ENCODE measurements at regions not wholly inside any gene's neighbourhood (a gene's known extent, or its start where the extent isn't known, plus 50 kb on each side); places are given as distances from the start of the nearest gene placed in this dataset.
"Not testable (repeated sequence)": the region's sequence is repeated elsewhere in the genome, so short reads cannot be mapped to it uniquely, and the experiment has no call there.

DNA sequence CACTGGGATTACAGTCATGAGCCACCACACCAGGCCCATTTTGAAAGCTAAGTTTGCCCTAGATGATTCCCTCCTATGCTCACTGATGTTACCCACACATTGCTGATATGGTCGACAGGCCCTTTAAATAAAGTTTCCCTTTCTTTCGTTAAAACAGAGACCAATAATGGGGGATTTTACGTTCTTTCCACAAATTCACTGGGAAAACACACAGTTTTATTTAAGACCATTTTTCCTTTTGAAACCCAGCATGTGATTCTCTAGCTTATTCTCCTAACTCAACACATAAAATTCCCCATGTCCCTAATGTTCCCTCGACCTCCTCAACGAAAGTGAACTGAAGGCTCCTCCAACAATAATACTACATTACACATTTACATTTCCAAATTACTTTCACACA is 223.2 kb downstream of the ANAPC1 start:
- no peak for DNase-seq

DNA sequence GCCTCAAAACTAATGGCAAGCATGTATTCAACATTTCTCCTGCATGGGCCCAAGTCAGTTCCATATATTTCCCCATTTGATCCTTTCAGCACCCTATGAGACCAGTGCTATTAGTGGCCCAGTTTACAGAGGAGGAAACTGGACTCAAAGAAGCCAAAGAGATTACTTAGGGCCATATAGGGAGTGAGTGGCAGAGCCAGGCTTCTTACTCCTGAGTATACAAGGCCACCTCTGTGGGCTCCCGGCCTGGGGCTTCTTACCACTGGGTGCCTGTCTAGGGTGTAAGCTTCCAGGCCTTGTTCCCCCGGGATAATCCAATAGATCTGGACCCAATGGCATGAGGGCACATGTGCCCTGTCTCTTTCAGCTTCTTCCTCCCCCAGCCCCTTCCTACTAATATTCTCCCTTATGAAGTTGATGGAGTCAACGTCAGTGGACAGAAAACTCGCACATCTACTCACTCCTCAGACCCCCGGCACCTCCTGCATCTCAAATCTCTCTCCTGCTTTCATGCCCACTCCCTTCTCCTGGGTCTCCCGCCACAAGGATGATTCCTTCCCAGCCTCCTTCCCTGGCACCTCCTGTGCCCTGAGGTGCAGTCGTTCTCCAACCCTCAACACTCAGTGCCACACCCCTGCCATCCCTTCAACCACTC is 222.6 kb downstream of the ANAPC1 start:
- no peak for DNase-seq

- DNase-seq = no peak
Observed at GRCh38 chr2:111662039-111662770, 221.8 kb downstream of the ANAPC1 start.

GRCh38 chr2:111662771-111663470 is 221.1 kb downstream of the ANAPC1 start:
- DNase-seq = no peak

- DNase-seq = no peak
Observed at GRCh38 chr2:111663471-111664274, 220.3 kb downstream of the ANAPC1 start.

- no peak for DNase-seq
Observed at GRCh38 chr2:111664275-111664850, 219.6 kb downstream of the ANAPC1 start.

DNA sequence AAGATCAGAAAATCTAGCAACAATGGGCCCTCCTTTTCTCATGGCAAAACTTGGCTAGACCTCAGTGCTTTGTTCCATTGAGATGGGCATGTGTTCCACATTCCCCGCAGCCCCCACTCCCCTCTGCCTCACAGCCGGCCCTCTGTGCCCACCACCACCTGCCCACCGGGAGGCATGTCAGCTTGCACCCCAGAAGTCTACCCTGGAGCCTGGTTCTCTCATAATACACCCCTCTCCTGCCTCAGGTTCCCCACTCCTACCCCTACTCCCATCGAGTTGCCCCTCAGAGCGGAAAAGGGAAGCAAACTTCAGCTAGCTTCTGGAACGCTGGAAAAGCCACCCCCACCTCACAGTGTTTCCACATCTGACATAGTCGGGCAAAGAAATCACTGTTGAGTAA is 219.0 kb downstream of the ANAPC1 start:
- DNase-seq = no peak

DNA sequence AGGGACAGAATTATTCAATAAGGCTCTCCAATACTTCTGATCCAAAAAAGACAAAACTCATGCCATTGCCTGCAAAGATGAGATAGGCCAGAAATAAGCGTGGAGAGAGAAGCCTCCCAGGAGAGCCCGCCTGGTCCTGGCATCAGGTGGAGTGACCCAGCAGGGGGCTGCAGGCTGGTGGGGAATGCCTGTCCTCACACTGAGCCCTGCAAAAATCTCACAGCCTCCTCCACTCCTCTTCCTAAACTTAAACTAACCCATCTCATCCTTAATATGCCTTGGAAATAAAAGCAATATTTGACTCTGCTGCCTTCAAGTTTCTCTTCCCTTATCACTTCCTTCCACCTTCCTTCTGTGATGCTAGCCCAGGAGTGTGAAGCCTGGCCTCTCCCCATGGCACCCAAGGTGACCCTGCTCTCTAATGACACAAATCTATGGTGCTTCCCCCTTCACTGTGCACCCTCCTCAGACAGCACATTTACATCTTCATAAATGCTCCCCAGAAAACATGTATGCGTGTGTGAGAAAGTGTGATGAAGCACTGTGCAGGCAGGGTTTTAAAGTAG is 218.4 kb downstream of the ANAPC1 start:
- no peak for DNase-seq

DNA sequence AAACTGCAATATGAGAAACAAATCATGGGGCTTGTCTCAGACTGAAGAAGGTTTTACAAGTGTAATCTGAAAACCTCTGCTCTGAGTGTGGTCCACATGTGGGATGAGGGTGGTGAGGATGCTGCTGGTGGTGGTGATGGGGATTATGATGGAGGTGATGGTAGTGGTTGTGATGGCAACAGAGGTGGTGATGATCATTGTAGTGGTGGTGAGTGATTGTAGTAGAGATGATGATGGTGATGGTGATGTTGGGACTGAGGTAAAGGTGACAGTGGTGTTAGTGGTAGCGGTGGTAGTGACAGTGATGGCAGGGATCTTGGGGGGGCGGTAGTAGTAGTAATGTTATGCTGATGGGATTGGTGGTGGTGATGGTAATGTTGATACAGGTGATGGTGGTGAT is 217.8 kb downstream of the ANAPC1 start:
- no peak for DNase-seq

- DNase-seq = no peak
Observed at GRCh38 chr2:111667001-111667400, 217.0 kb downstream of the ANAPC1 start.

DNA sequence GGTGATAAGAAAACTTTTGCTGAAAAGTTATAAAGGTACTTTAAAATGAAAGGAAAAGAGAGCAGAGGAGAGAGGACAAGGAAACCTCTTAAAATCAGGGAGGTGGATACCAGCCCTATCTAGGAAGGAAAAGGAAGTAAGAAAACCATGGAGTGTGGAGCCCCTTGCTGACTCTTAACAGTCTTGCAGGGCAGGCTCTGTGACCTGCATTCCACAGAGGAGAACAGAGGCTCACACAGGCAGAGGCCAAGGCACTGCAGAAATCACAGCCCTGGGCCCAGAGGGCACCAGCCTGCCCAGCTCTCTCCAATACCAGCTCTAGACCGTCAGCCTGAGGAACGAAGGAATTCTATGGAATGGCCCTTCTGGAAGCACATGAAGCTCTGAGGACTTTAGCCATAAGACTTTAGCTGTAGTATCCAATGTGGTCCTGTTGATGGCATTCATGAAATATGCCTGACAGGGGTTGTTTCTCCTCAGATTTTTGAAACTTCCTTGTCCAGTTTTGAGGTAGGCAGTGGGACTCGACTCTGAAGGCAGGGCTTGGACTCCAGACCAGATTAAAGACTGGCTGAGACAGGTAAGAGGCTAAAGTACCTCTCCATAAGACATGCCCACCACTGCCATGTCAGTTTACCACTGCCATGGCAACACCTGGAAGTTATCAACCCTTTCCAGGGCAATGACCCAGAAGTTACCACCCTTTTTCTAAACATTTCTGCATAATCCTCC is 216.3 kb downstream of the ANAPC1 start:
- no peak for DNase-seq

DNA sequence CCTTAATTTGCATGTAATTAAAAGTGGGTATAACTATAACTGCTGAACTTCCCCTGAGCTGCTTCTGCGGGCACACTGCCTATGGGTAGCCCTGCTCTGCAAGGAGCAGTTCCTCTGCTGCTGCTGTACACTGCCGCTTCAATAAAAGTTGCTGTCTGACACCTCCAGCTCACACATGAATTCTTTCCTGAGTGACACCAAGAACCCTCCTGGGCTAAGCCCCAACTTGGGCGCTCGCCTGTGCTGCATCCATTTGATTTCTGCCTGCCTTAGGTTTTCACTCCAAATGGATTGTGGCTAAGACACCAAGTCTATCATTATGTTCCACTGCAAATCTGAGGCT is 215.7 kb downstream of the ANAPC1 start:
- DNase-seq = no peak

GRCh38 chr2:111668741-111669140 is 215.3 kb downstream of the ANAPC1 start:
- no peak for DNase-seq

DNA sequence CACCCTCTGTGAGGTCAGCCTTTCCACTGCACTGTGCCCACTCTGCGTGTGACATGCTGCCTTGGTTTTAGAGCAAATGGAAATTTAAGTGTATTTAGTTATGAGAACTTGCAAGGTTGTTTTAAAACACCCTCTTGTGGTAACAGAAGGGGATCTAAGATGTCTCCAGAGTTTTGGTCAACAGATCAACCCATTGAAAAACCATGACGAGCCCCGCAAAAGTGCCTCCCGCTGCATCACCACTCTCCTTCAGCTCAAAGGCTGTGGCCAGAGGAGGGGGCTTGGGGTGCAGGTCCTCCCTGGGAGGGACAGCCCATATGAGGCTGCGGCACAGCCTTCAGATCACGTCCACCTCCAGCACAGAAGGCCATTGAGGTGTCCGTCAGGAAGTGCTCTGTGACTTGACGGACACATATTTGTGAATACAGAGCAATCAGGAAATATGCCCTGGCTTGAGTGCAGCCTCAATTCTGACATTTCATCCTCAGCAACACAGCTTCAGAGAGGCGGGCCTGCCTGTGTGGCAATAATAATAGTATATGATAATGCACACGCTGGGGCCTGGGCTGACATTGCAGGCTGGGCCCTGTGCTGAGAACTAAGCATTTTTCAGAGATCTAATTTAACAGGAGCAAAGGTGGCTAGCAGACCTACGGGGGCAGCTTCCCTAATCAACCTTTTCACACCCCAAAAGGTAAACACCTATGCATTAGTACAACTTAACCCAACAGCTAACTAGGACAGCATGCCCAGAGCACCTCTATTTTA is 213.9 kb downstream of the ANAPC1 start:
- no peak for DNase-seq

- no peak for DNase-seq
Observed at GRCh38 chr2:111670776-111671175, 213.2 kb downstream of the ANAPC1 start.

GRCh38 chr2:111671426-111672150 is 212.4 kb downstream of the ANAPC1 start:
- DNase-seq = no peak

GRCh38 chr2:111672641-111673040 is 211.4 kb downstream of the ANAPC1 start:
- not testable (repeated sequence) for DNase-seq

DNA sequence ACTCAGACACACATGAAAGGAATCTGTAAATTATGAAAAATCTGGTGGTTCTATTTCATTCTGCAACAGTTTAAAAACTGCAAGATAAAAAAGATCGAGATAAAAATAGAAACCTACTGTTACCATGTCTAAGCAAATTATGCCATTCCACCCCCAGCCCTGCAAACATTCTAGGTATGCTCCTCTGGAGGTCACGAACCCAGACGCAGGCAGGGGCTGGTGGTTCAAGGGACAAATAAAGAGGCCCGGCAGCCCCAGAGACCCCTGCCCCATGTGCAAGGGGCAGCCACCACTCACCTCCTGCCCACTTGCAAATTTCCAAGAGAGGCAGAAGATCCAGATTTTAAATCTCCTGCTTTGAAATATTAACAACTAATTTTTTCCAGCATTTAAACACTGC is 210.5 kb downstream of the ANAPC1 start:
- DNase-seq = no peak

DNA sequence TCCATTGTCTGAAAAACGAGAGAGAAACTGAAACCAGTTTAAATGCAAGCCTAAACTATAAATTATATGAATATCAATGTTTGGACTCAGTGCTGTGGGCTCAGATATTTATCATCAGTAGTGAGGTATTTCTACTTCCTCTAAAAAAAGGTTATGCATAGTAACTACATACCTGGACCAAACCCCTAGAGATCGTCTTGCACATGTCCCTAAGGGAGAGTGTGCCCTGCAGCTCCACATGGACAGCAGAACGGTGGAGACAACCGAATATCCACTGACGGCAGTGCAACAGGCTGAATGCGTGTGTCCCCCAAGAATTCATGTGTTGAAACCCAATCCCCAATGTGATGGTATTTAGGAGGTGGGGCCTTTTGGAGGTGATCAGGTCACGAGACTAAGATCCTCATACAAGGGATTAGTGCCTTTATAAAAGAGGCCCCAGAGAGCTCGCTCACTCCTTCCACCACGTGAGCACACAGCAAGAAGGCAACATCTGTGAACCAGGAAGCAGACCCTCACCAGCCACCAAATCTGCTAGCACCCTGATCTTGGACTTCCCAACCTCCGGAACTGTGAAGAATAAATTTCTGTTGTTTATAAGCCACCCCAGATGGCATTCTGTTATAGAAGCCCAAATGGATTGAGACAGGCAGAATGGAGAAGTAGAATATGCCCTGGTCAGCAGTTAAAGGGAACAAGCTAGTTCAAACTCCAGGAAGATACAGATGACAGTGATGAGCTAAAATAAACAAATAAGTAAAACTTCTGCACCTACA is 208.4 kb downstream of the ANAPC1 start:
- no peak for DNase-seq
